IPS-18c (cell line): ENCODE measurements at regions not wholly inside any gene's neighbourhood (a gene's known extent, or its start where the extent isn't known, plus 50 kb on each side); places are given as distances from the start of the nearest gene placed in this dataset.

ENCODE experiments used
- H3K4me3 ChIP-seq: 2 replicates; pipeline ENCODE4 v1.7.0; 2013; ENCODE audit warnings: low read depth, mild to moderate bottlenecking, low read length, moderate library complexity; ENCODE audit not compliant: insufficient read depth
- H3K9me3 ChIP-seq: one replicate; pipeline ENCODE4 v1.6.1; 2013; ENCODE audit warnings: mild to moderate bottlenecking, low read length, moderate library complexity; ENCODE audit not compliant: control insufficient read depth, insufficient read depth

GRCh38 chr1:209086486-209087192 lies 496.9 kb upstream of the CAMK1G start:
- Histone ChIP-seq H3K9me3 (no peaks in the 10 kb centered on the region), H3K4me3 (no peak overlapping the region)

- Histone ChIP-seq H3K9me3 (no peaks in the 10 kb centered on the region), H3K4me3 (no peak overlapping the region)
These were observed 489.1 kb upstream of the CAMK1G start for GRCh38 chr1:209094384-209094783.

GRCh38 chr1:209095627-209096595 lies 487.6 kb upstream of the CAMK1G start:
- no peak overlapping the region for H3K4me3 ChIP-seq

GRCh38 chr1:209100460-209100859 lies 483.1 kb upstream of the CAMK1G start:
- peaks cover 2% of the 10 kb centered on the region for H3K9me3 ChIP-seq
- H3K4me3 ChIP-seq, result no peak overlapping the region

More at GRCh38 chr1:209095627-209096595, 487.6 kb upstream of the CAMK1G start:
- H3K9me3 ChIP-seq, result no peaks in the 10 kb centered on the region

- no peak overlapping the region for H3K4me3 ChIP-seq
These were observed 482.4 kb upstream of the CAMK1G start for GRCh38 chr1:209101106-209101505.

GRCh38 chr1:209102120-209102519 lies 481.4 kb upstream of the CAMK1G start:
- no peak overlapping the region for H3K4me3 ChIP-seq
- peaks cover 2% of the 10 kb centered on the region for H3K9me3 ChIP-seq

More at GRCh38 chr1:209101106-209101505, 482.4 kb upstream of the CAMK1G start:
- H3K9me3 ChIP-seq, result peaks cover 2% of the 10 kb centered on the region

- Histone ChIP-seq H3K9me3 (peaks cover 2% of the 10 kb centered on the region), H3K4me3 (no peak overlapping the region)
These were observed 481.0 kb upstream of the CAMK1G start for GRCh38 chr1:209102531-209102930.

- no peak overlapping the region for H3K4me3 ChIP-seq
- peaks cover 2% of the 10 kb centered on the region for H3K9me3 ChIP-seq
These were observed 480.4 kb upstream of the CAMK1G start for GRCh38 chr1:209103092-209103491.

GRCh38 chr1:209104646-209105045 lies 478.9 kb upstream of the CAMK1G start:
- Histone ChIP-seq H3K9me3 (peaks cover 2% of the 10 kb centered on the region), H3K4me3 (no peak overlapping the region)

- H3K4me3 ChIP-seq, result no peak overlapping the region
These were observed 477.8 kb upstream of the CAMK1G start for GRCh38 chr1:209105701-209106100.

GRCh38 chr1:209106237-209106741 lies 477.2 kb upstream of the CAMK1G start:
- Histone ChIP-seq H3K9me3 (peaks cover 4% of the 10 kb centered on the region), H3K4me3 (no peak overlapping the region)

More at GRCh38 chr1:209105701-209106100, 477.8 kb upstream of the CAMK1G start:
- H3K9me3 ChIP-seq, result peaks cover 4% of the 10 kb centered on the region

- Histone ChIP-seq H3K9me3 (peaks cover 4% of the 10 kb centered on the region), H3K4me3 (no peak overlapping the region)
These were observed 476.7 kb upstream of the CAMK1G start for GRCh38 chr1:209106861-209107260.

GRCh38 chr1:209107535-209107934 lies 476.0 kb upstream of the CAMK1G start:
- Histone ChIP-seq H3K4me3 (no peak overlapping the region), H3K9me3 (peaks cover 4% of the 10 kb centered on the region)

- Histone ChIP-seq H3K4me3 (no peak overlapping the region), H3K9me3 (peaks cover 2% of the 10 kb centered on the region)
These were observed 474.3 kb upstream of the CAMK1G start for GRCh38 chr1:209109001-209109785.

- Histone ChIP-seq H3K4me3 (no peak overlapping the region), H3K9me3 (peaks cover 2% of the 10 kb centered on the region)
These were observed 470.0 kb upstream of the CAMK1G start for GRCh38 chr1:209113521-209113920.

- H3K4me3 ChIP-seq, result no peak overlapping the region
- H3K9me3 ChIP-seq, result no peaks in the 10 kb centered on the region
These were observed 466.8 kb upstream of the CAMK1G start for GRCh38 chr1:209116705-209117104.

GRCh38 chr1:209123601-209124000 lies 459.9 kb upstream of the CAMK1G start:
- no peaks in the 10 kb centered on the region for H3K9me3 ChIP-seq
- H3K4me3 ChIP-seq, result no peak overlapping the region
